HL-60 (cell line): ENCODE measurements at regions not wholly inside any gene's neighbourhood (a gene's known extent, or its start where the extent isn't known, plus 50 kb on each side); places are given as distances from the start of the nearest gene placed in this dataset.

ENCODE experiments used
- DNase-seq, 2 experiments: peaks; one replicate each; pipeline ENCODE4 v3.0.0-alpha.2; 2010 to 2020; ENCODE audit warnings: low read depth in 1 of 2, low spot score in 1 of 2
- H3K27ac ChIP-seq: fragments of 250-450 bp; sonication (Bioruptor Pico); replicated peaks from 2 replicates; pipeline ENCODE4 v1.5.1; 2020; ENCODE audit warnings: mild to moderate bottlenecking, moderate library complexity
- H3K27me3 ChIP-seq: fragments of 250-450 bp; sonication (Bioruptor Pico); 2 replicates; pipeline ENCODE4 v1.5.1; 2021; ENCODE audit warnings: mild to moderate bottlenecking, moderate library complexity; ENCODE audit not compliant: insufficient read depth, poor library complexity, severe bottlenecking
- H3K4me3 ChIP-seq: replicated peaks from 2 replicates; pipeline ENCODE4 v1.5.1; 2011; ENCODE audit warnings: mild to moderate bottlenecking, control low read depth, low read length; ENCODE audit not compliant: insufficient read depth
- CTCF ChIP-seq: IDR thresholded peaks from one replicate; pipeline ENCODE4 v1.5.1; 2011; ENCODE audit warnings: low read length, control low read depth, inconsistent platforms; ENCODE audit not compliant: insufficient read depth
- GABPA ChIP-seq: IDR thresholded peaks from 2 replicates; pipeline ENCODE4 v1.6.1; 2012; ENCODE audit warnings: low read depth
- POLR2AphosphoS5 ChIP-seq: IDR thresholded peaks from 2 replicates; pipeline ENCODE4 v1.6.1; 2012; ENCODE audit warnings: low read depth
- REST ChIP-seq: IDR thresholded peaks from 2 replicates; pipeline ENCODE4 v1.6.1; 2012; ENCODE audit warnings: low read depth; ENCODE audit not compliant: insufficient replicate concordance
- SPI1 ChIP-seq: IDR thresholded peaks from 2 replicates; pipeline ENCODE4 v1.6.1; 2012; ENCODE audit warnings: low read depth, mild to moderate bottlenecking, borderline replicate concordance

DNA sequence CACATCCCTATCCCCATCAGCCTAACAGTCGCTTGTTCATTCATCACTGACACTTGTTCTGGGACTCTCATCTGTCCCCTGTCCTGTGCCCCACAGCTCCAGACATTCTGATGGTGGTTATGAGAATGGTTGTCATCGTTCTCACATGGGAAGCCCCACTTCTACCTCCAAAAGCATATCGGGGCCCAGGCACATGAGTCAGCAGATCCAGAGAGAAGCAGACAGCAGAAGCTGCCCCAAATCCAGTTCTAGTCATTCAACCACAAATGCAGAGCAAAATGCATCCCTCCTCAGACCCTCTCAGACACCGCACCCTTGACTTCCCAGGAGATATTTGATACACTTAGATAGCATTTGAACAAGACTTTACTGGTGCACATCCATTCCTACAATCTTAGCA is 106.0 kb downstream of the FOXF2 start:
- Histone ChIP-seq H3K4me3 (no peak overlapping the region), H3K27me3 (no peaks in the 10 kb centered on the region), H3K27ac (no peak overlapping the region)
- TF ChIP-seq SPI1 (no peak), CTCF (no peak), REST (no peak), GABPA (no peak), POLR2AphosphoS5 (no peak)
- DNase-seq: no peak

- DNase-seq: no peak
- Histone ChIP-seq H3K4me3 (no peak overlapping the region), H3K27me3 (no peaks in the 10 kb centered on the region), H3K27ac (no peak overlapping the region)
- TF ChIP-seq POLR2AphosphoS5 (no peak), REST (no peak), CTCF (no peak), GABPA (no peak), SPI1 (no peak)
Measured at GRCh38 chr6:1496092-1496491, 106.7 kb downstream of the FOXF2 start.

- no peak for TF ChIP-seq POLR2AphosphoS5
- no peak for TF ChIP-seq REST
- no peak for TF ChIP-seq CTCF
- no peak for TF ChIP-seq GABPA
- no peak for TF ChIP-seq SPI1
- Histone ChIP-seq H3K4me3 (no peak overlapping the region), H3K27ac (no peak overlapping the region), H3K27me3 (no peaks in the 10 kb centered on the region)
- DNase-seq: no peak
Measured at GRCh38 chr6:1496836-1497760, 107.7 kb downstream of the FOXF2 start.
